Fibroblast of skin of scalp (primary cell): ENCODE measurements at regions not wholly inside any gene's neighbourhood (a gene's known extent, or its start where the extent isn't known, plus 50 kb on each side); places are given as distances from the start of the nearest gene placed in this dataset.

ENCODE experiments used
- DNase-seq: peaks from one replicate; pipeline ENCODE4 v3.0.0-alpha.2; 2013

DNA sequence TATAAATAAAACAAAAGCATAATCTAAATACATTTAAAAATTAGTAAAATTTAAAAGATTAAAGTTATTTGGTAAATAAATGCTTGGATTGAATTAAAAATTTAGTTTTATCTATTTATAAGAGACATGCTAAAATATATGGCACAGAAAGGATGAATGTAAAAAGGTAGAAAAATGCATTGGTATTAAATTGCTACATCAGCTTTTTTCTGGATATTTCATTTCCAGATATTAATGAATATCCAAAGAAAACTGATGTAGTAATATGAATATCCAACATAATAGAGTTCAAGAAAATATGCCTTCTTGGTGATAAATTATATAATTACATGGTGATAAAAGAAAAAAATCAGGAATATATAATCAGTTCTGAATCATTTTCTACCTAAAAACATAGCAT, 1743.9 kb downstream of the RPA4 start:
- DNase-seq = no peak

DNA sequence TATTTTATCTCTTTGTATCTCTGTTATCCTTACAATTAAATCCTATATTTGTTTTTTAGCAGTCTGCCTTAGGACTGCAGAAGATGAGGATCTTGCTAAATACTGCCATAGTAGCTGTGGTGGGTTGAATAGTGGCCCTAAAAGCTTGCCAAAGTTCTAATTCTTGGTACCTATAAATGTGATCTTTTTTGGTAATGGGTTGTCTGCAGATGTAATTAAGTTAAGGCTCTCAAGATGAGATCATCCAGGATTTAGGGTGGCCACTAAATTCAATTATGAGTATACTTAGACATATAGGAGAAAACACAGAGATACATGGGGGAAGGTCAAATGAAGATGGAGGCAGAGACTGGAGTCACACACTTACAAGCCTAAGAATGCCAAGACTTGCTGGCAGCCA, 1753.7 kb downstream of the RPA4 start:
- no peak for DNase-seq

DNA sequence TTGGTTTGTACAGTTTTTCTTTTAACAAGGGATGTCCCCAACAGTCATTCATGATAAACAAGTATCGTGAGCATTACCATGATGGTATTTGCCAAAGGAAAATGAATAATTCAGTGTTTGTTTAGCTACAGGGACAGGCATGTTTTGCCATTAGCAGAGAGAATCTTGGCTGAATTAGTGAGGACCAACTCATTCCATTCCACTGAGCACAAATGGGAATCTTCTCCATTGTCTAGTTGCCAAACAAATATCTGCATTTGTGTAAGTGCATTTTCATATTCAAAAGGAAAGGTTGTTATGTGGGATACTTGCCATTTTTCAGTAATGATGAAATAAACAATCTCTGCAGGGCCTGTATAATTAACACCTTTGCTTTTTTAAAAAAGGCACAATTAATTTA, 1762.6 kb downstream of the RPA4 start:
- no peak for DNase-seq

DNA sequence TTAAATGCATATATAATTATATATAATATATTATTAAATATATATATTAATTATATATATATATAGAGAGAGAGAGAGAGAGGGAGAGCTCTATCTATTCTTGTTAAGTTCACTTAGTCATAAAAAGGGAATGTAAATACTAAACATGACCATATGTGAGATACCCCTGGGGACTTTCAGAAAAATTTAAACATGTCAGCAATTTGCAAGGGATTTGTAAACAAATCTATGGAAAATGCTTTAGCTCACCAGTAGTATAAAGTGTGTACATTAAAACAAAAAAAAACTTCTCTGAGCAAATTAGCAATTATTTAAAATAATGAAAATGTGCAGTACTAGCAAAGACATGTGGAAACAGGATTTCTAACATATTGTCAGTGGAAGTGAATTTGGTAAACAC, 1755.5 kb downstream of the PCDH19 start:
- no peak for DNase-seq
